ENCODE measurements at regions not wholly inside any gene's neighbourhood (a gene's known extent, or its start where the extent isn't known, plus 50 kb on each side); places are given as distances from the start of the nearest gene placed in this dataset.

GRCh38 chr3:64827019-64827418 lies 139.2 kb upstream of the ADAMTS9 start:
- TF ChIP-seq EZH2 (IDR thresholded peaks at IDR 0.05) (no peak), POLR2AphosphoS5 (IDR thresholded peaks at IDR 0.05; ENCODE audit: borderline replicate concordance, low read depth, low read length) (no peak), FOXP2 (optimal IDR thresholded peaks at IDR 0.05; ENCODE audit: control extremely low read depth, extremely low read length, insufficient read depth) (no peak)

All from SK-N-MC (cell line).